ENCODE measurements at regions not wholly inside any gene's neighbourhood (a gene's known extent, or its start where the extent isn't known, plus 50 kb on each side); places are given as distances from the start of the nearest gene placed in this dataset.

GRCh38 chr10:83952314-83952713 is 187.0 kb upstream of the GHITM start:
- no peak for DNase-seq

GRCh38 chr10:83953589-83953988 is 185.7 kb upstream of the GHITM start:
- DNase-seq, result no peak

- no peak for DNase-seq
Measured at GRCh38 chr10:83954193-83954799, 185.0 kb upstream of the GHITM start.

- no peak for DNase-seq
Measured at GRCh38 chr10:83955406-83955805, 183.9 kb upstream of the GHITM start.

GRCh38 chr10:83957168-83957947 is 182.0 kb upstream of the GHITM start:
- DNase-seq, result no peak

GRCh38 chr10:83959328-83959727 is 180.0 kb upstream of the GHITM start:
- DNase-seq, result no peak

GRCh38 chr10:83960125-83960524 is 179.2 kb upstream of the GHITM start:
- no peak for DNase-seq

- DNase-seq, result no peak
Measured at GRCh38 chr10:83961620-83962019, 177.7 kb upstream of the GHITM start.

GRCh38 chr10:83963446-83963845 is 175.9 kb upstream of the GHITM start:
- DNase-seq, result no peak

GRCh38 chr10:83965473-83965872 is 173.8 kb upstream of the GHITM start:
- DNase-seq, result no peak

- DNase-seq, result no peak
Measured at GRCh38 chr10:83968052-83968451, 171.3 kb upstream of the GHITM start.

- no peak for DNase-seq
Measured at GRCh38 chr10:83978681-83979383, 160.5 kb upstream of the GHITM start.

GRCh38 chr10:83982812-83983211 is 156.5 kb upstream of the GHITM start:
- no peak for DNase-seq

GRCh38 chr10:83983578-83984255 is 155.6 kb upstream of the GHITM start:
- no peak for DNase-seq

GRCh38 chr10:83984256-83984640 is 155.1 kb upstream of the GHITM start:
- no peak for DNase-seq

- no peak for DNase-seq
Measured at GRCh38 chr10:83986800-83987199, 152.5 kb upstream of the GHITM start.

GRCh38 chr10:83987216-83987615 is 152.1 kb upstream of the GHITM start:
- no peak for DNase-seq

GRCh38 chr10:83988435-83988834 is 150.9 kb upstream of the GHITM start:
- no peak for DNase-seq

- no peak for DNase-seq
Measured at GRCh38 chr10:83990126-83990525, 149.2 kb upstream of the GHITM start.

GRCh38 chr10:83991986-83992753 is 147.1 kb upstream of the GHITM start:
- no peak for DNase-seq

- no peak for DNase-seq
Measured at GRCh38 chr10:83994325-83994724, 145.0 kb upstream of the GHITM start.

GRCh38 chr10:83995738-83996331 is 143.5 kb upstream of the GHITM start:
- DNase-seq, result no peak

All from NCI-H2081 treated with DMSO at 0.1 percent for 48 hours (cell line).